H1 (cell line): ENCODE measurements at regions not wholly inside any gene's neighbourhood (a gene's known extent, or its start where the extent isn't known, plus 50 kb on each side); places are given as distances from the start of the nearest gene placed in this dataset.

ENCODE experiments used
- CBX5 ChIP-seq: fragments of 300-800, 300-1000 bp; sonication (generic); IDR thresholded peaks from 2 replicates; pipeline ENCODE4 v1.7.1; 2016; ENCODE audit warnings: antibody characterized with exemption, low read length, low read depth
- CTCF ChIP-seq, 3 experiments: IDR thresholded peaks; 1 replicate in 2 of 3; 2 replicates in 1 of 3; pipeline versions ENCODE4 v1.5.1 to v1.6.1; 2011; ENCODE audit warnings: low read length in 3 of 3, mild to moderate bottlenecking in 3 of 3, inconsistent platforms in 2 of 3, low read depth in 1 of 3, moderate library complexity in 1 of 3; ENCODE audit not compliant: insufficient read depth in 1 of 3; ENCODE audit errors: control extremely low read depth in 1 of 3
- EZH2 ChIP-seq: fragments of 200-600 bp; sonication (generic); IDR thresholded peaks from 2 replicates; pipeline ENCODE4 v1.7.1; 2012; ENCODE audit warnings: low read depth, mild to moderate bottlenecking, moderate library complexity, low read length, inconsistent platforms; ENCODE audit not compliant: severe bottlenecking
- GABPA ChIP-seq: IDR thresholded peaks from 2 replicates; pipeline ENCODE4 v1.6.1; 2011; ENCODE audit warnings: mild to moderate bottlenecking, low read length, moderate library complexity, borderline replicate concordance; ENCODE audit not compliant: insufficient read depth
- MAX ChIP-seq: IDR thresholded peaks from 2 replicates; pipeline ENCODE4 v1.6.1; 2012; ENCODE audit warnings: inconsistent platforms
- POLR2AphosphoS5 ChIP-seq: IDR thresholded peaks from 2 replicates; pipeline ENCODE4 v1.6.1; 2011; ENCODE audit warnings: low read depth, low read length
- RAD21 ChIP-seq, 2 experiments: IDR thresholded peaks in 1 of 2; conservative IDR thresholded peaks in 1 of 2; 2 replicates each; pipeline ENCODE4 v1.6.1; 2011; ENCODE audit warnings: low read depth in 2 of 2, low read length in 2 of 2, improper control_type of control experiment in 1 of 2, inconsistent platforms in 1 of 2, mild to moderate bottlenecking in 1 of 2, moderate library complexity in 1 of 2
- RBBP5 ChIP-seq: IDR thresholded peaks from 2 replicates; pipeline ENCODE4 v1.7.1; 2012; ENCODE audit warnings: low read depth, mild to moderate bottlenecking, inconsistent platforms, low read length, moderate library complexity, borderline replicate concordance
- RFX5 ChIP-seq: IDR thresholded peaks from 2 replicates; pipeline ENCODE4 v1.6.1; 2011; ENCODE audit warnings: low read depth, low read length, improper control_type of control experiment, borderline replicate concordance

GRCh38 chrY:15455980-15456469, 931.7 kb downstream of the NLGN4Y start:
- TF ChIP-seq GABPA (no peak), CTCF (IDR thresholded peaks at IDR 0.05; ENCODE audit: control extremely low read depth in 1 of 3, insufficient read depth in 1 of 3, low read depth in 1 of 3, low read length in 3 of 3) (no peak), RFX5 (no peak), EZH2 (no peak), POLR2AphosphoS5 (no peak), RAD21 (IDR thresholded peaks at IDR 0.05 in 1 of 2, conservative IDR thresholded peaks at IDR 0.05 in 1 of 2; ENCODE audit: low read depth in 2 of 2, low read length in 2 of 2) (no peak), CBX5 (no peak), RBBP5 (no peak), MAX (no peak)
